ENCODE measurements at regions not wholly inside any gene's neighbourhood (a gene's known extent, or its start where the extent isn't known, plus 50 kb on each side); places are given as distances from the start of the nearest gene placed in this dataset.
A peak's percentile ranks its signal among the peaks of the same experiment; 100 is the strongest.

DNA sequence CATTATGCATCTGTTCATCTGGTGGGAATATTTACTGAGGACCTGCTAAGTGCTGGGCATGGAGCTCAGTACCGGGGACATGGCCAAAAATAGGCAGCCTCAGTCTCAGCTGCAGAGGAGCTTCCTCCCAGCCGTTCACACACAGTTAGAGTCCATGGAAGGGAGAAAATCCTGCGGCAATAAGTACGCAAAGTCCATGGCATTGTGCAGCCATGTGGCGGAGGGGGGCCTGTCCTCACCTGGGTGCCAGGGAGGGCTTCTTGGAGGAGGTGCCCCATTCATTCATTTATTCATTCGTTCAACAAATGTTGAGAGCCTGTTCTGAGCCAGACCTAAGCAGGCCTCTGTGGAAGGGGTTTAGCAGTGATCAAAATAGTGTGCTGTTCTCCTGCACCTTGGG, 59.3 kb upstream of the ANO1 start:
- no peak overlapping the region for H2BK5ac ChIP-seq (ENCODE audit: low read depth, low read length, poor library complexity, severe bottlenecking)
- no peaks in the 10 kb centered on the region for H3K79me1 ChIP-seq (replicated peaks; ENCODE audit: low read length, poor library complexity, severe bottlenecking)
- H3K4me3 ChIP-seq (ENCODE audit: insufficient read depth in 1 of 2, low read depth in 1 of 2, low read length in 2 of 2) = no peak overlapping the region
- peaks cover 0 to 22% of the 10 kb centered on the region in 2 experiments for H3K27me3 ChIP-seq (ENCODE audit: control insufficient read depth in 1 of 2, insufficient read depth in 1 of 2, low read length in 2 of 2)
- no peaks in the 10 kb centered on the region for H3K9me3 ChIP-seq (ENCODE audit: control insufficient read depth, low read length)
- no peaks in the 10 kb centered on the region for H3K36me3 ChIP-seq (ENCODE audit: control insufficient read depth in 1 of 2, insufficient read depth in 2 of 2, low read depth in 1 of 2, low read length in 2 of 2)
- H3K9ac ChIP-seq (ENCODE audit: low read length) = no peak overlapping the region
- no peak overlapping the region for H2AFZ ChIP-seq (ENCODE audit: low read depth, low read length)
- H3K27ac ChIP-seq (ENCODE audit: low read length, poor library complexity, severe bottlenecking) = no peak overlapping the region
- no peak overlapping the region for H2BK15ac ChIP-seq (ENCODE audit: low read depth, poor library complexity, severe bottlenecking)
- no peak overlapping the region for H2BK12ac ChIP-seq (ENCODE audit: low read length in 2 of 2)
- DNase-seq = no peak
- no peak overlapping the region for H3K18ac ChIP-seq (ENCODE audit: low read depth in 1 of 2, low read length in 2 of 2)
- H3K4me2 ChIP-seq (ENCODE audit: low read length, poor library complexity, severe bottlenecking) = no peak overlapping the region
- no peak overlapping the region for H3K23ac ChIP-seq (ENCODE audit: low read length in 2 of 2)
- no peak overlapping the region for H4K8ac ChIP-seq (ENCODE audit: low read length)
- WGBS = 89% methylated on average over 6 of the region's 6 CpGs
- no peak overlapping the region for H4K91ac ChIP-seq (ENCODE audit: low read length)
- no peak overlapping the region for H2AK5ac ChIP-seq (ENCODE audit: low read length, severe bottlenecking)
- H3K14ac ChIP-seq (ENCODE audit: low read length in 2 of 2) = no peak overlapping the region
- H3K4ac ChIP-seq (ENCODE audit: low read depth in 1 of 2, low read length in 2 of 2) = no peak overlapping the region
- no peaks in the 10 kb centered on the region for H3K4me1 ChIP-seq (ENCODE audit: control insufficient read depth, insufficient read depth, low read depth, low read length)
- H2BK120ac ChIP-seq (ENCODE audit: low read depth, low read length) = no peak overlapping the region

DNA sequence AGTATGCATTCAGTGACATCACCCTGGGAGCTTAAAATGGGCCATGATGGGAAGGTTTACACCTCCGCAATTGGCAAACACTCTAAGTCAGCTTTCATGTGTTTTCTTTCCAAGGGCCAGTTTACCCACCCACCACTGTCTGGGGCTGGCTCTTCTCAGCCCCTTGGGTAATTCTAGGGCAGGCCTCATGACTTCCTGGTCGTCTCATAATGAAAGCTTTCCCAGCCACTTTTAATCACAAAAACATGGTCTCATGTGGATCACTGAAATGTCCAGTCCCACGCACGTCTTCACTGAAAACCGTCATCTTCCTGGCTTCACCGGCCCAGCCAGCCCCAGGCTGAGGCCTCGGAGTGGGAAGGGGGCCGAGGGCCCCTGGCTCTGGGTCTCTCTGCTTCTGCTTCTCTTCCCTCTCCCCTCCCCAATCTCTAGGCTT, 58.5 kb upstream of the ANO1 start:
- H2BK15ac ChIP-seq (ENCODE audit: low read depth, poor library complexity, severe bottlenecking) = no peak overlapping the region
- H3K27me3 ChIP-seq (ENCODE audit: control insufficient read depth in 1 of 2, insufficient read depth in 1 of 2, low read length in 2 of 2) = peaks cover 0 to 23% of the 10 kb centered on the region in 2 experiments
- WGBS = 96% methylated on average over 8 of the region's 8 CpGs
- no peaks in the 10 kb centered on the region for H3K9me3 ChIP-seq (ENCODE audit: control insufficient read depth, low read length)
- H3K36me3 ChIP-seq (ENCODE audit: control insufficient read depth in 1 of 2, insufficient read depth in 2 of 2, low read depth in 1 of 2, low read length in 2 of 2) = no peaks in the 10 kb centered on the region
- no peak overlapping the region for H4K8ac ChIP-seq (ENCODE audit: low read length)
- H3K9ac ChIP-seq (ENCODE audit: low read length) = peak overlapping the region; percentile 55
- no peak overlapping the region for H2AFZ ChIP-seq (ENCODE audit: low read depth, low read length)
- H3K18ac ChIP-seq (ENCODE audit: low read depth in 1 of 2, low read length in 2 of 2) = no peak overlapping the region
- no peak for DNase-seq
- no peaks in the 10 kb centered on the region for H3K4me1 ChIP-seq (ENCODE audit: control insufficient read depth, insufficient read depth, low read depth, low read length)
- H4K91ac ChIP-seq (ENCODE audit: low read length) = no peak overlapping the region
- H2AK5ac ChIP-seq (ENCODE audit: low read length, severe bottlenecking) = no peak overlapping the region
- H3K4me3 ChIP-seq (ENCODE audit: insufficient read depth in 1 of 2, low read depth in 1 of 2, low read length in 2 of 2) = no peak overlapping the region
- no peak overlapping the region for H3K4ac ChIP-seq (ENCODE audit: low read depth in 1 of 2, low read length in 2 of 2)
- H3K27ac ChIP-seq (ENCODE audit: low read length, poor library complexity, severe bottlenecking) = no peak overlapping the region
- H2BK5ac ChIP-seq (ENCODE audit: low read depth, low read length, poor library complexity, severe bottlenecking) = no peak overlapping the region
- H2BK120ac ChIP-seq (ENCODE audit: low read depth, low read length) = no peak overlapping the region
- no peak overlapping the region for H3K23ac ChIP-seq (ENCODE audit: low read length in 2 of 2)
- H3K4me2 ChIP-seq (ENCODE audit: low read length, poor library complexity, severe bottlenecking) = no peak overlapping the region
- no peak overlapping the region for H3K14ac ChIP-seq (ENCODE audit: low read length in 2 of 2)
- no peak overlapping the region for H2BK12ac ChIP-seq (ENCODE audit: low read length in 2 of 2)
- H3K79me1 ChIP-seq (replicated peaks; ENCODE audit: low read length, poor library complexity, severe bottlenecking) = no peaks in the 10 kb centered on the region

DNA sequence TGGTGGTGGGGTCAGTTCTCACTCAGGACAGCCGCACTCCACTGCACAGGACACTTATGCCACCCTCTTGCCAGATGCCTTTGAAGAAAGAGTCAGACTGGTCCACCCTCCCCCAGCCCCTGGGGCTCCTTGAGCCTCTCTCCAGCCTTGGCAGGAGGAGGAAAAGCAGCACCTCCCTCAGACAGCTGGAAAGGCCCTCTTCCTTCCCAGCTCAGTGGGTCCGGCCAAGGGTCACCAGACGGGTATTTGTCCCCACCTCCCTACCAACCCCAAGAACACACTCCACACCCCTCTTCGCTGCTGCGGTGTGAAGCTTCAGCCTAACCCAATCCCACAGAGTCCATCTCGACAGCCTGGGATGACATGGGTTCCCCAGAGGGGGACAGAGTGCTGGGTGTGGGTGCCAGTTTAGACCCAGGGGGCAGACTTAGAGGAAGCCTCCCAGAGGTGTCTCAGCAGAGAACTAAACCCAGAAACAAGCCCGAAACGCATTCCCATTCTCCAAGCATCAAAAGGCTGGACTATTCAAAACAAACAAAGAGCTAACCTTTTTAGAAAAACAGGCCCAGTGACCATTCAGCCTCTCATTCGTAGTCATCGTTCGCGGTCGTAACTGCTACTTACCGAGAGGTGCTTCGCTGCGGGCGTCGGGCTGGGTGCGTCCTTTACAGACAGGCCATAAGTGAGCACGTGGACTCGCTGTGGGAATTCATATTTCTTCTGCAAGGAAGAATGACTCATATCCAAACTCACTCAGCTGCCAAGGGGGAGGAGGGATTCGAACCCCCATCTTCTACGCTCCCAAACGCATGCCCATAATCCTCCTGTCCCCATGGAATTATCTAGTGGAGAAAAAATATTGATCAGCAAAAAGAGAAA, 57.5 kb upstream of the ANO1 start:
- H3K27me3 ChIP-seq (ENCODE audit: control insufficient read depth in 1 of 2, insufficient read depth in 1 of 2, low read length in 2 of 2) = peaks cover 0 to 19% of the 10 kb centered on the region in 2 experiments
- H3K4me3 ChIP-seq (ENCODE audit: insufficient read depth in 1 of 2, low read depth in 1 of 2, low read length in 2 of 2) = no peak overlapping the region
- no peaks in the 10 kb centered on the region for H3K79me1 ChIP-seq (replicated peaks; ENCODE audit: low read length, poor library complexity, severe bottlenecking)
- no peak overlapping the region for H2AK5ac ChIP-seq (ENCODE audit: low read length, severe bottlenecking)
- DNase-seq = no peak
- H2BK12ac ChIP-seq (ENCODE audit: low read length in 2 of 2) = no peak overlapping the region
- H2BK15ac ChIP-seq (ENCODE audit: low read depth, poor library complexity, severe bottlenecking) = no peak overlapping the region
- no peak overlapping the region for H3K27ac ChIP-seq (ENCODE audit: low read length, poor library complexity, severe bottlenecking)
- no peak overlapping the region for H3K23ac ChIP-seq (ENCODE audit: low read length in 2 of 2)
- no peak overlapping the region for H2AFZ ChIP-seq (ENCODE audit: low read depth, low read length)
- H3K4ac ChIP-seq (ENCODE audit: low read depth in 1 of 2, low read length in 2 of 2) = no peak overlapping the region
- peak overlapping the region; percentile 7 for H4K91ac ChIP-seq (ENCODE audit: low read length)
- no peak overlapping the region for H2BK120ac ChIP-seq (ENCODE audit: low read depth, low read length)
- no peak overlapping the region for H2BK5ac ChIP-seq (ENCODE audit: low read depth, low read length, poor library complexity, severe bottlenecking)
- no peaks in the 10 kb centered on the region for H3K36me3 ChIP-seq (ENCODE audit: control insufficient read depth in 1 of 2, insufficient read depth in 2 of 2, low read depth in 1 of 2, low read length in 2 of 2)
- H3K14ac ChIP-seq (ENCODE audit: low read length in 2 of 2) = no peak overlapping the region
- WGBS = 89% methylated on average over 19 of the region's 24 CpGs
- peak overlapping the region; percentile 55 for H3K9ac ChIP-seq (ENCODE audit: low read length)
- no peak overlapping the region for H3K4me2 ChIP-seq (ENCODE audit: low read length, poor library complexity, severe bottlenecking)
- no peak overlapping the region for H3K18ac ChIP-seq (ENCODE audit: low read depth in 1 of 2, low read length in 2 of 2)
- H3K4me1 ChIP-seq (ENCODE audit: control insufficient read depth, insufficient read depth, low read depth, low read length) = no peaks in the 10 kb centered on the region
- no peaks in the 10 kb centered on the region for H3K9me3 ChIP-seq (ENCODE audit: control insufficient read depth, low read length)
- H4K8ac ChIP-seq (ENCODE audit: low read length) = no peak overlapping the region

DNA sequence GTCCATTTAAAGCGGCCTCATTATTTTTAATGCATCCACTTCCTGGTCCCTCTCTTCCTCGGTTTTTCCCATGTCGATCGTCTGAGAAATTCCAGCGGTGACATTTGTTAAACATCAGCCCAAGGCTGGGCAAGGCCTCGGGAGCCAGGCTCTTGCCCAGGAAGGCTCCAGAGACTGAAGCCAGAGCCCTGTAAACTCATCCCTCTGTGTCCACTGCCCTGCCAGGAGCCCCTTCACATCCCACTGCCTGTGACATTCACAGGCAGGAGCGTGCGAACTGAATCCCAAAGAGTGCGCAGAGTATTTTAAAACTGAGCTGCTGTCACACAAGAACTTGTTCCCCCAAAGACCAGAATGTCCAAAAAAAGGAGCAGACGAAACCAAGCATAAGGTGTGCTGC, 56.5 kb upstream of the ANO1 start:
- Histone ChIP-seq H2BK15ac (ENCODE audit: low read depth, poor library complexity, severe bottlenecking) (no peak overlapping the region), H3K18ac (ENCODE audit: low read depth in 1 of 2, low read length in 2 of 2) (no peak overlapping the region), H4K91ac (ENCODE audit: low read length) (no peak overlapping the region), H3K4me2 (ENCODE audit: low read length, poor library complexity, severe bottlenecking) (no peak overlapping the region), H3K14ac (ENCODE audit: low read length in 2 of 2) (no peak overlapping the region), H3K4me3 (ENCODE audit: insufficient read depth in 1 of 2, low read depth in 1 of 2, low read length in 2 of 2) (no peak overlapping the region), H2AFZ (ENCODE audit: low read depth, low read length) (no peak overlapping the region), H2AK5ac (ENCODE audit: low read length, severe bottlenecking) (no peak overlapping the region), H3K9me3 (ENCODE audit: control insufficient read depth, low read length) (no peaks in the 10 kb centered on the region), H2BK5ac (ENCODE audit: low read depth, low read length, poor library complexity, severe bottlenecking) (no peak overlapping the region), H3K4ac (ENCODE audit: low read depth in 1 of 2, low read length in 2 of 2) (no peak overlapping the region), H4K8ac (ENCODE audit: low read length) (no peak overlapping the region), H3K36me3 (ENCODE audit: control insufficient read depth in 1 of 2, insufficient read depth in 2 of 2, low read depth in 1 of 2, low read length in 2 of 2) (no peaks in the 10 kb centered on the region), H3K23ac (ENCODE audit: low read length in 2 of 2) (no peak overlapping the region), H3K27ac (ENCODE audit: low read length, poor library complexity, severe bottlenecking) (no peak overlapping the region), H3K9ac (ENCODE audit: low read length) (no peak overlapping the region), H3K4me1 (ENCODE audit: control insufficient read depth, insufficient read depth, low read depth, low read length) (no peaks in the 10 kb centered on the region), H2BK12ac (ENCODE audit: low read length in 2 of 2) (no peak overlapping the region), H3K27me3 (ENCODE audit: control insufficient read depth in 1 of 2, insufficient read depth in 1 of 2, low read length in 2 of 2) (peaks cover 0 to 17% of the 10 kb centered on the region in 2 experiments), H3K79me1 (replicated peaks; ENCODE audit: low read length, poor library complexity, severe bottlenecking) (no peaks in the 10 kb centered on the region), H2BK120ac (ENCODE audit: low read depth, low read length) (no peak overlapping the region)
- DNase-seq = no peak
- 91% methylated on average over 10 of the region's 10 CpGs for WGBS
